ENCODE measurements at regions not wholly inside any gene's neighbourhood (a gene's known extent, or its start where the extent isn't known, plus 50 kb on each side); places are given as distances from the start of the nearest gene placed in this dataset.

DNA sequence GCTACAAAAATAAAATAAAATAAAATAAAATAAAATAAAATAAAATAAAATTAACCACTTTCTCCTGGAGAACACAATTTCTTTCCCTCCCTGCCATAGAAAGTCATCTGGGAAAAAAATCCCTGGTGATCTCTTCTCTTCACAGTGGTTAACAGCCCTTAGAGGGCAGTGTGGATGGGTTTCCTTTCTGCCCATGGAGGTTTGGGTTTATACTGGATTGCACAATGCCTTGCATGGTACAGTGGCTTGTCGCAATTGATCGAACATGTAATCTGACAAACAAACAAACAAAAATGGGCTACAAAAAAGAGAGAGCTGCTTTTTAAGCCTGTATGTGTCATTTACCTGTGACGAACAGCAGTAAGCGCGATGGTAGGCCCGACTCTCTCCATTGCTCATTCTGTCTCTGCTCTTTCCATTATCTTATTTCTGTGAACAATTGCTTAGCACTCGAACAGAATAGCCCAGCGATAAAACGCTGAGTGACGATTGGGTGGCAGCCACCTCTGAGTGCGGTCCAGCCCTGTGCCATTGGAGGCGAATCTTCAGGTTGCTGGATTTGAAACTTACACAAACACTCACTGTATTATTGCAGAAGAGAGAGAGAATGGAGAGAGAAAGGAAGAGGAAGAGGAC lies 166.1 kb downstream of the CD83 start:
- ATAC-seq = no peak
- TF ChIP-seq ZNF70 (CRISPR knock-in tag; IDR thresholded peaks at IDR 0.05) (no peak), ZNF565 (CRISPR knock-in tag; conservative IDR thresholded peaks at IDR 0.05; ENCODE audit: low read depth) (no peak), RARB (CRISPR knock-in tag; IDR thresholded peaks at IDR 0.05) (no peak), SNAI2 (CRISPR knock-in tag; IDR thresholded peaks at IDR 0.05) (no peak), TOX (CRISPR knock-in tag; IDR thresholded peaks at IDR 0.05; ENCODE audit: borderline replicate concordance) (no peak), ARNTL (CRISPR knock-in tag; IDR thresholded peaks at IDR 0.05; ENCODE audit: borderline replicate concordance, low read depth) (no peak), TCF4 (CRISPR knock-in tag; IDR thresholded peaks at IDR 0.05; ENCODE audit: borderline replicate concordance) (no peak), ZC3H10 (CRISPR knock-in tag; IDR thresholded peaks at IDR 0.05) (no peak), CSDC2 (CRISPR knock-in tag; IDR thresholded peaks at IDR 0.05) (no peak), ZFP3 (CRISPR knock-in tag; IDR thresholded peaks at IDR 0.05) (no peak), BACH2 (CRISPR knock-in tag; IDR thresholded peaks at IDR 0.05; ENCODE audit: borderline replicate concordance) (no peak), GLIS3 (CRISPR knock-in tag; IDR thresholded peaks at IDR 0.05) (no peak)
- TF ChIP-seq, protein P1, sequence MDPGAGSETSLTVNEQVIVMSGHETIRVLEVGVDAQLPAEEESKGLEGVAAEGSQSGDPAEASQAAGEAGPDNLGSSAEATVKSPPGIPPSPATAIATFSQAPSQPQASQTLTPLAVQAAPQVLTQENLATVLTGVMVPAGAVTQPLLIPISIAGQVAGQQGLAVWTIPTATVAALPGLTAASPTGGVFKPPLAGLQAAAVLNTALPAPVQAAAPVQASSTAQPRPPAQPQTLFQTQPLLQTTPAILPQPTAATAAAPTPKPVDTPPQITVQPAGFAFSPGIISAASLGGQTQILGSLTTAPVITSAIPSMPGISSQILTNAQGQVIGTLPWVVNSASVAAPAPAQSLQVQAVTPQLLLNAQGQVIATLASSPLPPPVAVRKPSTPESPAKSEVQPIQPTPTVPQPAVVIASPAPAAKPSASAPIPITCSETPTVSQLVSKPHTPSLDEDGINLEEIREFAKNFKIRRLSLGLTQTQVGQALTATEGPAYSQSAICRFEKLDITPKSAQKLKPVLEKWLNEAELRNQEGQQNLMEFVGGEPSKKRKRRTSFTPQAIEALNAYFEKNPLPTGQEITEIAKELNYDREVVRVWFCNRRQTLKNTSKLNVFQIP (CRISPR knock-in tag; IDR thresholded peaks at IDR 0.05; ENCODE audit: borderline replicate concordance, low read depth) = no peak
- TF ChIP-seq, protein P2, sequence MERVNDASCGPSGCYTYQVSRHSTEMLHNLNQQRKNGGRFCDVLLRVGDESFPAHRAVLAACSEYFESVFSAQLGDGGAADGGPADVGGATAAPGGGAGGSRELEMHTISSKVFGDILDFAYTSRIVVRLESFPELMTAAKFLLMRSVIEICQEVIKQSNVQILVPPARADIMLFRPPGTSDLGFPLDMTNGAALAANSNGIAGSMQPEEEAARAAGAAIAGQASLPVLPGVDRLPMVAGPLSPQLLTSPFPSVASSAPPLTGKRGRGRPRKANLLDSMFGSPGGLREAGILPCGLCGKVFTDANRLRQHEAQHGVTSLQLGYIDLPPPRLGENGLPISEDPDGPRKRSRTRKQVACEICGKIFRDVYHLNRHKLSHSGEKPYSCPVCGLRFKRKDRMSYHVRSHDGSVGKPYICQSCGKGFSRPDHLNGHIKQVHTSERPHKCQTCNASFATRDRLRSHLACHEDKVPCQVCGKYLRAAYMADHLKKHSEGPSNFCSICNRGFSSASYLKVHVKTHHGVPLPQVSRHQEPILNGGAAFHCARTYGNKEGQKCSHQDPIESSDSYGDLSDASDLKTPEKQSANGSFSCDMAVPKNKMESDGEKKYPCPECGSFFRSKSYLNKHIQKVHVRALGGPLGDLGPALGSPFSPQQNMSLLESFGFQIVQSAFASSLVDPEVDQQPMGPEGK (CRISPR knock-in tag; IDR thresholded peaks at IDR 0.05; ENCODE audit: borderline replicate concordance) = no peak
- TF ChIP-seq, protein P3, sequence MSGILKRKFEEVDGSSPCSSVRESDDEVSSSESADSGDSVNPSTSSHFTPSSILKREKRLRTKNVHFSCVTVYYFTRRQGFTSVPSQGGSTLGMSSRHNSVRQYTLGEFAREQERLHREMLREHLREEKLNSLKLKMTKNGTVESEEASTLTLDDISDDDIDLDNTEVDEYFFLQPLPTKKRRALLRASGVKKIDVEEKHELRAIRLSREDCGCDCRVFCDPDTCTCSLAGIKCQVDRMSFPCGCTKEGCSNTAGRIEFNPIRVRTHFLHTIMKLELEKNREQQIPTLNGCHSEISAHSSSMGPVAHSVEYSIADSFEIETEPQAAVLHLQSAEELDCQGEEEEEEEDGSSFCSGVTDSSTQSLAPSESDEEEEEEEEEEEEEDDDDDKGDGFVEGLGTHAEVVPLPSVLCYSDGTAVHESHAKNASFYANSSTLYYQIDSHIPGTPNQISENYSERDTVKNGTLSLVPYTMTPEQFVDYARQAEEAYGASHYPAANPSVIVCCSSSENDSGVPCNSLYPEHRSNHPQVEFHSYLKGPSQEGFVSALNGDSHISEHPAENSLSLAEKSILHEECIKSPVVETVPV (CRISPR knock-in tag; IDR thresholded peaks at IDR 0.05) = no peak
- TF ChIP-seq, protein P4, sequence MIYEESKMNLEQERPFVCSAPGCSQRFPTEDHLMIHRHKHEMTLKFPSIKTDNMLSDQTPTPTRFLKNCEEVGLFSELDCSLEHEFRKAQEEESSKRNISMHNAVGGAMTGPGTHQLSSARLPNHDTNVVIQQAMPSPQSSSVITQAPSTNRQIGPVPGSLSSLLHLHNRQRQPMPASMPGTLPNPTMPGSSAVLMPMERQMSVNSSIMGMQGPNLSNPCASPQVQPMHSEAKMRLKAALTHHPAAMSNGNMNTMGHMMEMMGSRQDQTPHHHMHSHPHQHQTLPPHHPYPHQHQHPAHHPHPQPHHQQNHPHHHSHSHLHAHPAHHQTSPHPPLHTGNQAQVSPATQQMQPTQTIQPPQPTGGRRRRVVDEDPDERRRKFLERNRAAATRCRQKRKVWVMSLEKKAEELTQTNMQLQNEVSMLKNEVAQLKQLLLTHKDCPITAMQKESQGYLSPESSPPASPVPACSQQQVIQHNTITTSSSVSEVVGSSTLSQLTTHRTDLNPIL (CRISPR knock-in tag; IDR thresholded peaks at IDR 0.05; ENCODE audit: low read depth) = no peak

DNA sequence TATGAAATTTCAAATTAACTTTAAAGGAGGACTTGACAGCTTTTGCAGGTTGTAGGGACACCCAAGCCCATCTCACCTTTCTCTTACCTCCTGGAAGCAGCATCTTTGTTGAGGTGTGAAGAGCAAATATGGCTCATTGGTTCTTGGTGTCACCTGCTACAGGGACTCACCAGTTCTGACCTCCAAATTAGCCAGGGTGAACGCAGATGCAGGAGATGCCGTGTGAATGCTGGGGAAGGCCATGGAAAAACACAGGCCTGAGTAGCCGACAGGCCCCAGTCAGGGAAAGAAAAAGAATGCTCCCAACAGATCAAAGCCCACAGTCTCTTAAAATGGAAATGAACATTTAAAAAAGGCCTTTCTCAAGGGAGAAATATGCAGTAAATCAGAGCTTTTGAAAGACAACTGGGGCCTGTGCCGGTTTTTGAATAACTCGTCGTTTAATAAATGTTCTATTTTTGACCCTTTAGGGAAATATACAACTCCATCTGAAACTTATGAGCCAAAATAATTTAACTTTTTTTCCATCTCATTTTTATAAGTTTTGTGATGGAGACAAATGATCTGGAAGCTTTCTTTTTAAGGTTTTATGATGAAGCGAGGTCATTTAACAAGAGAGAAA lies 167.5 kb downstream of the CD83 start:
- no peak for TF ChIP-seq ARNTL (CRISPR knock-in tag; IDR thresholded peaks at IDR 0.05; ENCODE audit: borderline replicate concordance, low read depth)
- no peak for TF ChIP-seq GLIS3 (CRISPR knock-in tag; IDR thresholded peaks at IDR 0.05)
- TF ChIP-seq OSR1 (CRISPR knock-in tag; IDR thresholded peaks at IDR 0.05) = no peak
- TF ChIP-seq BACH2 (CRISPR knock-in tag; IDR thresholded peaks at IDR 0.05; ENCODE audit: borderline replicate concordance) = no peak
- TF ChIP-seq, protein P5, sequence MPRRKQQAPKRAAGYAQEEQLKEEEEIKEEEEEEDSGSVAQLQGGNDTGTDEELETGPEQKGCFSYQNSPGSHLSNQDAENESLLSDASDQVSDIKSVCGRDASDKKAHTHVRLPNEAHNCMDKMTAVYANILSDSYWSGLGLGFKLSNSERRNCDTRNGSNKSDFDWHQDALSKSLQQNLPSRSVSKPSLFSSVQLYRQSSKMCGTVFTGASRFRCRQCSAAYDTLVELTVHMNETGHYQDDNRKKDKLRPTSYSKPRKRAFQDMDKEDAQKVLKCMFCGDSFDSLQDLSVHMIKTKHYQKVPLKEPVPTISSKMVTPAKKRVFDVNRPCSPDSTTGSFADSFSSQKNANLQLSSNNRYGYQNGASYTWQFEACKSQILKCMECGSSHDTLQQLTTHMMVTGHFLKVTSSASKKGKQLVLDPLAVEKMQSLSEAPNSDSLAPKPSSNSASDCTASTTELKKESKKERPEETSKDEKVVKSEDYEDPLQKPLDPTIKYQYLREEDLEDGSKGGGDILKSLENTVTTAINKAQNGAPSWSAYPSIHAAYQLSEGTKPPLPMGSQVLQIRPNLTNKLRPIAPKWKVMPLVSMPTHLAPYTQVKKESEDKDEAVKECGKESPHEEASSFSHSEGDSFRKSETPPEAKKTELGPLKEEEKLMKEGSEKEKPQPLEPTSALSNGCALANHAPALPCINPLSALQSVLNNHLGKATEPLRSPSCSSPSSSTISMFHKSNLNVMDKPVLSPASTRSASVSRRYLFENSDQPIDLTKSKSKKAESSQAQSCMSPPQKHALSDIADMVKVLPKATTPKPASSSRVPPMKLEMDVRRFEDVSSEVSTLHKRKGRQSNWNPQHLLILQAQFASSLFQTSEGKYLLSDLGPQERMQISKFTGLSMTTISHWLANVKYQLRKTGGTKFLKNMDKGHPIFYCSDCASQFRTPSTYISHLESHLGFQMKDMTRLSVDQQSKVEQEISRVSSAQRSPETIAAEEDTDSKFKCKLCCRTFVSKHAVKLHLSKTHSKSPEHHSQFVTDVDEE (CRISPR knock-in tag; IDR thresholded peaks at IDR 0.05) = no peak
- no peak for ATAC-seq

DNA sequence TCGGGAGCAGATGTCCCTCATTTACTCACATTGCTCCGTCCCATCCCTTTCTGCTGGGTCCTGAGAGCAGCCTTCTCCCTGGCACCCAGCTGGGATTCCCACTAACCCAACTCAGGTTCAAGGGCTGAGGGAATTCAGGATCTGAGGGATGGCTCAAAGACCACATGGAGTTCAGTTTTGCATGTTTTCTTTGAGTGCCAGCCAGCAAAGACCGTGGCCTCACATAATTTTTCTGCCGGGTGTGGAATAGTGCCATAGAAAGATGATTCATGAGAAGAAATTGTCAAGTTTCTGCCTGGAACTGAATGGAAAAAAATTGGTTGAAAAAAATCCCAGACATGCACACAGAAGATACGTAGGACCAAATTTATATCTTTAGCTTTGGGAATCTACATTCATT lies 168.6 kb downstream of the CD83 start:
- no peak for ATAC-seq

More for the DNA sequence above, 168.6 kb downstream of the CD83 start:
- peak; percentile 35; the same call in 1 of the 2 replicates for TF ChIP-seq ISL1 (CRISPR knock-in tag; IDR thresholded peaks at IDR 0.05)
- no peak for TF ChIP-seq ESRRG (CRISPR knock-in tag; IDR thresholded peaks at IDR 0.05)
- TF ChIP-seq ZFP30 (CRISPR knock-in tag; IDR thresholded peaks at IDR 0.05) = no peak
- TF ChIP-seq PPARA (CRISPR knock-in tag; IDR thresholded peaks at IDR 0.05; ENCODE audit: borderline replicate concordance) = no peak
